ENCODE measurements at regions not wholly inside any gene's neighbourhood (a gene's known extent, or its start where the extent isn't known, plus 50 kb on each side); places are given as distances from the start of the nearest gene placed in this dataset.
A peak's percentile ranks its signal among the peaks of the same experiment; 100 is the strongest.

DNA sequence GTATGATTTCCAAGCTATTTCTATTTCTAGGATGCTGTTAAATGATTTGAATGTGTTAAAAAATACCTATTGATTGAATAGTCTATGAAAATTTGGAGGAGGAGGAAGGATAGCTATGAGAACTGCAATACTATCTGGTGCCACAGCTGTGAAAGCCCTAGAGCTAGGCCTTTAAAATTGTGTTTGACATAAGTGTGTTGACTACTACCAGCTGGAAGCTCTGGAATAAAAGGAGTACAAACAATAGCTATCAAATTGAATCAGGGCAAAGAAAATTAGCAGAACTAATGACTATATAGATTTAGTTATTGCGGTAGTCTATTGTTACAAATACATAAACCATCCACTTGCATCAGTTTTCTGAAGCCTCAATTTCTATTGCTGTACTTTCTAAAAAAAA is 124.8 kb upstream of the CNTN5 start:
- H4K20me1 ChIP-seq (ENCODE audit: insufficient read depth): no peaks in the 10 kb centered on the region
- no TSS peak for BruUV-seq (replicated peaks)
- H2AFZ ChIP-seq: no peak overlapping the region
- H3K79me2 ChIP-seq (ENCODE audit: low read depth): no peaks in the 10 kb centered on the region
- no peak overlapping the region for H3K4me2 ChIP-seq
- no peaks in the 10 kb centered on the region for H3K27me3 ChIP-seq (ENCODE audit: insufficient read depth, low read depth)
- H3K9me2 ChIP-seq (ENCODE audit: insufficient read depth): no peaks in the 10 kb centered on the region
- no peaks in the 10 kb centered on the region for H3K9me3 ChIP-seq (ENCODE audit: insufficient read depth, low read depth)
- H3F3A ChIP-seq (ENCODE audit: insufficient read depth, low read depth): no peaks in the 10 kb centered on the region
- H3K27ac ChIP-seq: no peak overlapping the region
- no peak overlapping the region for H3K4me3 ChIP-seq
- ChIA-PET POLR2A (ENCODE audit: unreplicated experiment) (no interaction called here), CTCF (no interaction called here)
- no peaks in the 10 kb centered on the region for H3K36me3 ChIP-seq (ENCODE audit: low read depth)
- intact Hi-C loops (cut with micrococcal nuclease; ENCODE audit: unreplicated experiment): no loop called here
- no peaks in the 10 kb centered on the region for H3K4me1 ChIP-seq (replicated peaks; ENCODE audit: insufficient read depth)
- TF ChIP-seq, protein P1, sequence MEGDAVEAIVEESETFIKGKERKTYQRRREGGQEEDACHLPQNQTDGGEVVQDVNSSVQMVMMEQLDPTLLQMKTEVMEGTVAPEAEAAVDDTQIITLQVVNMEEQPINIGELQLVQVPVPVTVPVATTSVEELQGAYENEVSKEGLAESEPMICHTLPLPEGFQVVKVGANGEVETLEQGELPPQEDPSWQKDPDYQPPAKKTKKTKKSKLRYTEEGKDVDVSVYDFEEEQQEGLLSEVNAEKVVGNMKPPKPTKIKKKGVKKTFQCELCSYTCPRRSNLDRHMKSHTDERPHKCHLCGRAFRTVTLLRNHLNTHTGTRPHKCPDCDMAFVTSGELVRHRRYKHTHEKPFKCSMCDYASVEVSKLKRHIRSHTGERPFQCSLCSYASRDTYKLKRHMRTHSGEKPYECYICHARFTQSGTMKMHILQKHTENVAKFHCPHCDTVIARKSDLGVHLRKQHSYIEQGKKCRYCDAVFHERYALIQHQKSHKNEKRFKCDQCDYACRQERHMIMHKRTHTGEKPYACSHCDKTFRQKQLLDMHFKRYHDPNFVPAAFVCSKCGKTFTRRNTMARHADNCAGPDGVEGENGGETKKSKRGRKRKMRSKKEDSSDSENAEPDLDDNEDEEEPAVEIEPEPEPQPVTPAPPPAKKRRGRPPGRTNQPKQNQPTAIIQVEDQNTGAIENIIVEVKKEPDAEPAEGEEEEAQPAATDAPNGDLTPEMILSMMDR (conservative IDR thresholded peaks at IDR 0.05): no peak
- DNase-seq: no peak

DNA sequence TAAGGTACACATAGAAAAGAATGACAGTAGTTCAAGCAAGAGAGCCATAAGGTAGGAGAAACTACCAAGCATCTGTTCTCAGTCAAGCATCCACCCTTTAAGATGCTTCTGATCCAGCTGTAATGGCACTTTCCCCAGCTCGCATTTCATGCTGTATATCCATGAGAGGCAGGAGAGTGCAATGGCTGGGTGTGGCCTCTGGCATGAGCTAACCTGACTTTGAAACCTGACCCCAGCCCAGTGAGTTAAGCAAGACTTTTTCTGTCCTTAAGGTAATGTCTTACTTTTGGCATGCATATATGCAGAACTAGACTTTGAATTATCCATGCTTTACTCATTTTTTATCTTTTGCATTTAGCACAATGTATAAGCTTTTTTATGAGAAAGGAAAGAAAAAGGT is 79.8 kb upstream of the CNTN5 start:
- no peak overlapping the region for H3K4me3 ChIP-seq
- no peaks in the 10 kb centered on the region for H3K36me3 ChIP-seq (ENCODE audit: low read depth)
- TF ChIP-seq, protein P1 (conservative IDR thresholded peaks at IDR 0.05): no peak
- no peak for TF ChIP-seq EZH2 (IDR thresholded peaks at IDR 0.05; ENCODE audit: low read depth)
- DNase-seq: peak in 1 of 2 experiments; percentile 17
- H2AFZ ChIP-seq: no peak overlapping the region
- no TSS peak for BruUV-seq (replicated peaks)
- H3K9me3 ChIP-seq (ENCODE audit: insufficient read depth, low read depth): no peaks in the 10 kb centered on the region
- no peaks in the 10 kb centered on the region for H4K20me1 ChIP-seq (ENCODE audit: insufficient read depth)
- H3K4me1 ChIP-seq (replicated peaks; ENCODE audit: insufficient read depth): no peaks in the 10 kb centered on the region
- no peaks in the 10 kb centered on the region for H3K9me2 ChIP-seq (ENCODE audit: insufficient read depth)
- ChIA-PET POLR2A (ENCODE audit: unreplicated experiment) (no interaction called here), CTCF (no interaction called here)
- H3K27me3 ChIP-seq (ENCODE audit: insufficient read depth, low read depth): no peaks in the 10 kb centered on the region
- H3F3A ChIP-seq (ENCODE audit: insufficient read depth, low read depth): no peaks in the 10 kb centered on the region
- H3K27ac ChIP-seq: no peak overlapping the region
- intact Hi-C loops (cut with micrococcal nuclease; ENCODE audit: unreplicated experiment): no loop called here
- H3K79me2 ChIP-seq (ENCODE audit: low read depth): no peaks in the 10 kb centered on the region
- no peak overlapping the region for H3K4me2 ChIP-seq

DNA sequence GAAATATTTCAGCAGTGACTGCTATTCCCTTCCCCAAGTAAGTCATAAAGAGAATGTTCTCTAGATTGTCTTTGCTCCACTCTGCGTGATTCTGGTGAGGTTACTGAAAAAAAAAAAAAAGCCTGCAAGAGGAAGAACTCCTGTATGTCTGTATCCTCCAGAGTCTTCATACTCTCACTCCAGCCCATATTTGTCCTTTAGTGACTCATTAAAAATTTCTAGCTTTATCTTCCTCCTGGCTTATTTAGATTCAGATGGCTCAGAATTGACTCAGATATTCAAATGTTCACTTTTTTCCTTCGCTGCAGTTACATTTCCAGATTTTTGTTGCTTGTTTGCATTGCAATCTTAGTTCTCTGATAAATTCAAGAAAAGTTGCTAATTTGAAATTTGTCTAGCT is 76.3 kb upstream of the CNTN5 start:
- H3F3A ChIP-seq (ENCODE audit: insufficient read depth, low read depth): no peaks in the 10 kb centered on the region
- no peak overlapping the region for H2AFZ ChIP-seq
- H3K4me2 ChIP-seq: no peak overlapping the region
- no peaks in the 10 kb centered on the region for H3K4me1 ChIP-seq (replicated peaks; ENCODE audit: insufficient read depth)
- TF ChIP-seq, protein P1 (conservative IDR thresholded peaks at IDR 0.05): no peak
- no peak for TF ChIP-seq EZH2 (IDR thresholded peaks at IDR 0.05; ENCODE audit: low read depth)
- intact Hi-C loops (cut with micrococcal nuclease; ENCODE audit: unreplicated experiment): no loop called here
- ChIA-PET POLR2A (ENCODE audit: unreplicated experiment) (no interaction called here), CTCF (no interaction called here)
- no peak for DNase-seq
- H3K36me3 ChIP-seq (ENCODE audit: low read depth): no peaks in the 10 kb centered on the region
- H3K9me2 ChIP-seq (ENCODE audit: insufficient read depth): no peaks in the 10 kb centered on the region
- no TSS peak for BruUV-seq (replicated peaks)
- no peaks in the 10 kb centered on the region for H3K27me3 ChIP-seq (ENCODE audit: insufficient read depth, low read depth)
- H3K9me3 ChIP-seq (ENCODE audit: insufficient read depth, low read depth): no peaks in the 10 kb centered on the region
- H3K79me2 ChIP-seq (ENCODE audit: low read depth): no peaks in the 10 kb centered on the region
- no peak overlapping the region for H3K27ac ChIP-seq
- no peaks in the 10 kb centered on the region for H4K20me1 ChIP-seq (ENCODE audit: insufficient read depth)
- no peak overlapping the region for H3K4me3 ChIP-seq

Measured in PC-9 (cell line).